Endometrial microvascular endothelial cells (primary cell): ENCODE measurements at regions not wholly inside any gene's neighbourhood (a gene's known extent, or its start where the extent isn't known, plus 50 kb on each side); places are given as distances from the start of the nearest gene placed in this dataset.

Experiments used
- in situ Hi-C: cut with HindIII; loops from 2 replicates; pipeline ENCODE4 v1.10.0; 2017; ENCODE audit warnings: low sequenced_read_pairs, low pct_unique_long_range_greater_than_20kb; ENCODE audit errors: inconsistent ontology term

DNA sequence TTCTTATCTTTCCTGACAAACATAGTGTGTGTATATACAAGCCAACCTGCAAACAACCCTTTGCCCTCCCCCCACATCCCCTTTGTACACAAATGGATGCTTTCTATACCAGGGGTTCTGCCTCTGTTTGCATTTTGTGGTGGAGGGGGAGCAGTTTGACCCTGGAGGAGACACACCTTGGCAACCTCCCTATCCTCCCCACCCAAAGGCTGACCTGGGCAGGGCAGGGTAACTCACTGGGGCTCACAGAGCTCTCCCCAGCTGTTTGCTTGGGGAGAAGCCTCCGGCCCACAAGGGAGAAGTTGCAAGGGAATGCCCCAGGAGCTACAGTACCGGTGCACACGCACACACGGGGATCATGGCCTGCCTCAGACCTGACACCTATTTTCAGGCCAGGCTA lies 372.6 kb downstream of the BCOR start:
- in situ Hi-C loops = loop anchor here (25.0 kb wide), 1 partner anchor 387 kb away; no protein-coding TSS in a partner anchor

- in situ Hi-C loops = loop anchor here (25.0 kb wide), 1 partner anchor 386 kb away; no protein-coding TSS in a partner anchor
These were observed 371.7 kb downstream of the BCOR start for GRCh38 chrX:39725928-39726619.

DNA sequence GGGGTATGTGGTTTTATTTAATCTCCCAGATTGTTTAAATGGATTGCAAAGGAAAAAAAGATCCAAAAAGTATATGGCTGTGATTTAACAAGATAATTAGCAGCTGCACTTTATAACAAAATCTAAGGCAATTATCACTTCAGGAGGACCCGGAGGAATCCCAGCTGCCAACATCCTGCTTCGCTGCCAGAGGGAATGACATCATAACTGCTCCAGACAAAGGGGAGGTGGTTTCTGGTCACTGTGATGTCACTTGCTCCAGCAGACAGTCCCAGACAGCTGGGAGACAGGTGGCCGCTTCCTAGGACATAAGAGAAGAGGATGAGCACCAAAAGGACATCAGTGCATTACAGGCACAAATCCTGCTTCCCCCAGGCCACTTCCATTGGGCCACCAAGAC lies 371.0 kb downstream of the BCOR start:
- in situ Hi-C loops = loop anchor here (25.0 kb wide), 1 partner anchor 386 kb away; no protein-coding TSS in a partner anchor

DNA sequence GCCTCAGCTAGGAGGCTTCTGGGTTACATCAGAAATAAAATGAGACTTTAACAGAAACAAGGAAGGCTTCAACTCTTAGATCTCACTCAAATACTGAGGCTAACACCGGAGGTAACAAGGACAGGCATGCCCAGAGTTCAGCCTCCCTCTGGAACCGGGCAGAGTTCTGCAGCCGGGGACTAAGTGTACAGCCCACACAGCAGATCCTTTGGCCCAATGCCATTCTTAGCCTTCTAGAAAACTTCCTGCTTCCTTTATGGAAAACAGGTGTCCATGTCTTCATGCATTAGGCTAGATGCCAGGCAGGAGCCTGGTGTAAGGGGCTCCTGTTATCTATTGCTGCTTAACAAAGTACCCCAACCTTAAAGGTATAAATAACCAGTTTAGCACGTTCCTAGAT lies 369.7 kb downstream of the BCOR start:
- in situ Hi-C loops = loop anchor here (25.0 kb wide), 1 partner anchor 384 kb away; no protein-coding TSS in a partner anchor

DNA sequence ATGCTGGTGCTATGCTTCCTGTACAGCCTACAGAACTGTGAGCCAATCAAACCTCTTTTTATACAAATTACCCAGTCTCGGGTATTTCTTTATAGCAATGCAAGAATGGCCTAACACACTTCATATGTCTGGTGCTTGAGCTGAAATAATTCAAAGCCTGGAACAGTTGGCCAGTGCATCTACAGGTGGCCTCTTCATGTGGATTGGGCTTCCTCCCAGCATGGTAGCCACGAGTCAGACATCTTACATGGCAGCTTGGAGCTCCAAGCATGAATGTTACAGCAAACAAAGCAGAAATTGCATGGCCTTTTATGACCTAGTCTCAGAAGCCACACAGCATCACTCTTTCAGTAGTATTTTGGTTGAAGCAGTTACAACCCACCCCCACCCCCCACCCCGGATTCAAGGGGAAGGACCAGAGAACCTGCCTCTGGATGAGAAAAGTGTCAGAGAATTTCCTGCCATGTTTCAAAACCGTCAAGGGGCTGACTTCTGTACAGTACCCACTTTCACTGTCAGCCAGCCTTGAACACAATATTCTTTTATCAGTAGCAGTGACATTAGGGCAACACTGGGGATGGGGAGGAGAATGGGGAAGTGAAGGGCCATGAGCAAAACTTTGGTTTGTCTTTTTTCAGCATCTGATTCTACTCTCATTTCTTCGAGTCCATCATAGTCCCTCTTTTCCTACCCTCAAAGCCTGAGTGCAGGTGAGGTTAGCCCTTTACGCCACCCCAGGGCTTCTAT lies 368.7 kb downstream of the BCOR start:
- in situ Hi-C loops = loop anchor here (25.0 kb wide), 1 partner anchor 383 kb away; no protein-coding TSS in a partner anchor

DNA sequence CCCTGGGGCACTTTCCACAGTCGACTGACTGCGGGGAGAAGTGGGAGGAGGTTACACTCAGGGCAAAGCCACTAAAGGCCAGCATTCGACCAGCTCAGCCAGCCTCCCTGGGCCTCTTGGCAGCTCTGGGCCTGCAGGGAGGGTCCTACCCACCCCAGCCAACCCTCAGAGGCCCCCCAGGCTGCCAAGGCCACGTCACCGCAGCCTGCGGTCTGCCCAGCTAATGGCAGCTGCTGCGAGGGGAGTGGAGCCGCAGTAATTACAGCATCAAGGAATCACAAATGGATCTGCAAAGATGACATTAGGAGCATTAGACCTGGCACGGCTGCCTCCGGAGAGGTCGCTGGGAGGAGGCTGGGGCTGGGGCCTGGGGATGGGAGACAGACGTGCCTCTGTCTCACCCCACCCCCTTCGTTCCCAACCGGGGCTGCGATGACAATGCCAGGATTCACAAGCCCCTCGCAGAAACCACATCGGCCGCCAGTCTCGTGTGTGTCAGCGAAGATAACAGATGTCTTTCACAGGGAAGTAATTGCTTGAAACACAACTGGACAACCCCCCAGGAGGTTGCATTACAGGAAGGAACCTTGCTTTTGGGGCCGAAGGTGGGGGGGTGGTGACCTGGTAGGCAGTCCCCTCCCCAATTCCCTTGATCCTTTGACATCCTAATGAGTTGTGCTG lies 367.6 kb downstream of the BCOR start:
- in situ Hi-C loops = loop anchor here (25.0 kb wide), 1 partner anchor 382 kb away; no protein-coding TSS in a partner anchor

DNA sequence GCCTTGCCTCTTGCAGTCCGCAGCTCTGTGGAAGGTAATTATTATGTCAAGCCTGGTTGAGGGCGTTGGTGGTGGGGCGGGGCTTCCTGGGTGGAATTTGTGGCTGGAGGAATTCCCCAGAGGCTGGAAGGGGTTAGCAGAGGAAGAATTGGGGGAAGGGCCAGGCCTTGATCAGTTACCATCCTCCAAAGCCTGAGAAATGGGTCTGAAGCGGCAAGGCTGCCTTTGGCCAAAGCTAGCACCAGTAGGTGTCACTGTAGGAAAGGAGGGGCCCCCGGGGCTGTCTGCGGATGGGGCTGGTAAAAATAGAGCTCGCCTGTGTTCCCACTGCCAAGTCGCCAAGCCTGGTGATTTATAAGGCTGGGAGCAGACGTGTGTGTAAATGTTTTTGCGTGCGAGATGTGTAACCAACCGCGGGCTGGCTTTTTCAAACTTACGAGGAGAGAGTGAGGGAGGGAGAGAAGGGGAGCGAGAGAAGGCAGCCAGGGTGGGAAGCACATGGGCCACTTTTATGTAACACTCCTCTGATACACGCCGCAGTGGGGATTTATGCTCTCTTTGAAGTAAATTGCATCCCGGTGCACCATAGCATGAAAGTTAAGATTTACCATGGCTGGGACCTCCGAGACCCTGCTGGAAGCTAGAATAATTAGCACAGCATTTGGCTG lies 367.0 kb downstream of the BCOR start:
- in situ Hi-C loops = loop anchor here (25.0 kb wide), 1 partner anchor 382 kb away; no protein-coding TSS in a partner anchor

GRCh38 chrX:39731330-39731667 lies 366.5 kb downstream of the BCOR start:
- in situ Hi-C loops = loop anchor here (25.0 kb wide), 1 partner anchor 381 kb away; no protein-coding TSS in a partner anchor

GRCh38 chrX:39731735-39732134 lies 366.0 kb downstream of the BCOR start:
- in situ Hi-C loops = loop anchor here (25.0 kb wide), 1 partner anchor 381 kb away; no protein-coding TSS in a partner anchor

DNA sequence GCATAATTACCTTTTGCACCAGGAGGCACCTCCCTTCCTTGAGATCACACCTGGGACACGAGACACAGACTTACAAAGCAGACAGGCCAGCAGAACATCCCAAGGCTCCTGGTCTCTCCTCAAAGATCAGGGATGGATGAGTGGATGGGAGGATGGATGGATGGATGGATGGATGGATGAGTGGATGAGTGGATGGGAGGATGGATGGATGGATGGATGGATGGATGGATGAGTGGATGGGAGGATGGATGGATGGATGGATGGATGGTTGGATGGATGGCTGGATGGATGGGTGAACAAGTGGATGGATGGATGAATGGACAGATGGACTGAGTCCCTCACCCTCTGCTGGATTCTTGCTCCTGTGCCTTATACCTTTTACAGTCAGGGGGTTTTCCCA lies 364.0 kb downstream of the BCOR start:
- in situ Hi-C loops = loop anchor here (25.0 kb wide), 1 partner anchor 379 kb away; no protein-coding TSS in a partner anchor

DNA sequence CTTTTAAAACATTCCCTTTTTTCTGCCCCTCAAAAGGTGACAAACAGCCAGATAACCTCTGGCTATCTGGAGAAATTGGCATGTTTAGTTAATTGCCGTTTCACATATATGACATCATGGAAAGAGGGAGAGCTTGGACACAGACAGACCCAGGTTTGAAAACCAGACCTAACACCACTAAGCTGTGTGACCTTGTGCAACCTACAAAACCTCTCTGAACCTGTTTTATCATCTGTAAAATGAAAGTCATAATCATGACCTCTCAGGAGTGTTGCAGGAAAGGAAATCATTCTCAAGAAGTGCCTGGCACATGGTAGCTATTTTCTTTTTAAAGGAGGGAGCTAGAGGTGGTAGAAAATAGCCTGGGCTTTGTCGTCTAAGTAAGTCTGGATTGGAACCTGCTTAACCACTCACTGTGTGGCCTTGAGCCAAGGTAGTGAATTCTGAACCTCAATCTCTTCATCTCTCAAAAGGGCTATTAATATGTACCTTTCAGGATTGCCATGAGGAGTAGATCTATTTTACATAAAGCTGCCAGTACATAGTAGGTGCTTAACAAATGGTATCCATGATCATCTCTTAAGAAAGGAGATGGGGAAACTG lies 363.5 kb downstream of the BCOR start:
- in situ Hi-C loops = loop anchor here (25.0 kb wide), 1 partner anchor 378 kb away; no protein-coding TSS in a partner anchor

DNA sequence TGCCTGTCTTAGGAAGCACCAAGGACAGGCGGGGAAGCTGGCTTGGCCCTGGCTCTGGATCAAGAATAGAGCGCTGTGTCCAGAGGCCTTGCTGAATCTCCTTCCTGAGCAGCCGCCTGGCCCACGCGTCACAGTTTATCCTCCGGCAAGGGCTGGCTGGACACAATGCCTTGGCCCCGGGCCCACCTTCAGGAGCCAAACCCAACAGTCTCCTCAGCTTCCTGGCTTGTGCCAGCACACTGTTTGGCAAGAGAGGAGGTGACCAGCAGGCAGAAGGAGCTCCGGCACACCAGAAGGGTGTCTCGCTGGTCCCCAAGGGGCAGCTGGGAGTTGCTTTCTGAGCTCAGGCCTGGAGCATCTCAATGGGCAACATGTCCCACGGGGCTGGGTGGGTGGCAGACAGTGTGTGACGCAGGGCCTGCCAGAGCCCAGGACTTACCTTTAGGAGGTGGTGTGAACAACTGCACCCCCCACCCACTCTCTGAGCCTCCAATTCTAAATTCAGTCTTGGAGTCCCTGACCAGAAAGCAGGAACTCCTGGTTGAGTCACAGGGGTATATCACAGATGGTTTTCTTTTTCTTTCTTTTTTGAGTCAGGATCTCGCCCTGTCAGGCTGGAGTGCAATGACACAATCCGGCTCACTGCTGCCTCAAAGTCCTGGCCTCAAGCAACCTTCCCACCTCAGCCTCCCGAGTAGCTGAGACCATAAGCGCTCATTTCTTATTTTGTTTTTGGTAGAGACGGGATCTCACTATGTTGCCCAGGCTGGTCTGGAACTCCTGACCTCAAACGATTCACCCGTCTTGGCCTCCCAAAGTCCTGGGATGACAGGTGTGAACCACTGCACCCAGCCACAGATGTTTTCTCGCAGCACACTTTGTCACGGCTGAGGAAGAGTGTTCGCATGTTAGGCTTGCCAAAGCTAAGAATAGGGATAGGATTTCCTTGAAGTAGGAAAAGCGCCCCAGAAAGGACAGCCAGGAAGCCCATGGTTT lies 361.2 kb downstream of the BCOR start:
- in situ Hi-C loops = loop anchor here (25.0 kb wide), 1 partner anchor 376 kb away; no protein-coding TSS in a partner anchor

- in situ Hi-C loops = loop anchor here (25.0 kb wide), 1 partner anchor 373 kb away; no protein-coding TSS in a partner anchor
These were observed 358.2 kb downstream of the BCOR start for GRCh38 chrX:39739585-39739984.

DNA sequence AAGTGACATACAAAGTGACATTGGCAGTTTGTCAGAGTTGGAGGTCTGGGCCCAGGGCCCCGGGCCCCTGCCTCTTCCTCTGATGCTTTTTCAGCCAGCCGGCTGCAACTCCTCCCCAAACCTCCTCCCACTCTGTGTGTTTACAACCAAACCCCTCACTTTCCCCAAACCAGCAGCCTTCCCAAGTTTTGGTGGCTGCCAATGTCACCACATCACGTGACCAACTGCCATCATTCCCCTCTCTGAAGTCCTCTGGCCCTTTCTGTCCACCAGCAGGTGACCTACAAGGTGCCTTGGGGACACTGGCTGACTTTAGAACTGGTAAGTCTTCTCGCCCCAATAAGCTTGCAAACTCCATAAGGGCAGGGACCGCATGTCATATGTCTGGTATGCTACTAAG lies 357.7 kb downstream of the BCOR start:
- in situ Hi-C loops = loop anchor here (25.0 kb wide), 1 partner anchor 372 kb away; no protein-coding TSS in a partner anchor

- in situ Hi-C loops = loop anchor here (25.0 kb wide), 1 partner anchor 370 kb away; no protein-coding TSS in a partner anchor
These were observed 355.9 kb downstream of the BCOR start for GRCh38 chrX:39741904-39742303.

DNA sequence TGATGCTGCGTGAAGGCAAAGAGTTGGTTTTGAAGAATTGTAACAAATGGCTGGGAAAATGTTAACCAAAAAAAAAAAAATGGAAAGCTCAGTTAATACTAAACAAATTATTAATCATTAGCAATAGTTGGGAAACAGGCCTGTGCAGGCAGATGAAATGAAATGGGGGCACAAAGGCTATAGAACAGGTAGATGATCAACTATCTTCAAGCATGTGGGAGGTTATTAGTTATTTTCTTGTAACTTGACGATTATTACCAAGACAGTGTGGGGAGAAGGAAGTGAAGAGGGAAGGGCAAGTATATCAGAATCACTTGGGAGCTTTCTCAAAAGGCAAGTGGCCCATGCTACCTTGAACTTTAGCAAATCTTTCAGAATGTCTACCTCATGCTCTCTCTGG lies 351.9 kb downstream of the BCOR start:
- in situ Hi-C loops = loop anchor here (25.0 kb wide), 1 partner anchor 366 kb away; no protein-coding TSS in a partner anchor

GRCh38 chrX:39749135-39749534 lies 348.6 kb downstream of the BCOR start:
- in situ Hi-C loops = loop anchor here (25.0 kb wide), 1 partner anchor 363 kb away; no protein-coding TSS in a partner anchor
